ENCODE measurements at regions not wholly inside any gene's neighbourhood (a gene's known extent, or its start where the extent isn't known, plus 50 kb on each side); places are given as distances from the start of the nearest gene placed in this dataset.
A peak's percentile ranks its signal among the peaks of the same experiment; 100 is the strongest.

DNA sequence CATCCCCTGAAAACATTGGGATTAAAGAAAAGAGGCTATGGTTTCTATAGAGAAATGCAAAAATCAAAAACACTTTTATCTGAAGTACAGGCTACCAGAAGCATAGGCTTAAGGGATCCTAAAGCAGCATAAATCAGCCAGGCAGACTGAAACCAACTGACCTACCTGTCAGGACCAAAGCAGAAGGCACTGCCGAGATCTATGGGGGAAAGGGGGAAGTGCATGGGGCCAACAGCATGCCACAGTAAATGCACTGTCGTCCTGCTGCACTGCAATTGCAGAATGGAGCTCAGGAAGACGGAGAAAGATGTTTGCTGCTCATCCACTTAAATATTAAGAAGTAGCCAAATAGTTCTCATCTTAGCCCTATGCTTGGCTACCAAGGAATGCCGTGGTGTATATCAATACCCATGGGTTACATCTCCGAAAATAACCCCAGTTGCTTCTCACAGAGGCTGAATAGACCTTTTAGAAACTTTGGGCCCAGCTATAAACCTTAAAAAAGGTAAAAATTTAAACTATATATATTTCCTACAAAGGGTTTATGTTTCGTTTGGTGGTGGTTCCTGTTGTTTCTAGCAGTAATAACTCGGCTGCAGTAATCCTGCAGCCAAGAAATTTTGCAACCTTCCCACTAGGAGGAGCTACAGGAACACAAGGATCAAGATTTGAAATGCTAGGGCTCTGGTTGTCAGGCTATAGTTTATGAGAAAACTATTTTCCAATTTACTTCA is 312.2 kb upstream of the DIAPH2 start:
- intact Hi-C loops (cut with micrococcal nuclease; ENCODE audit: unreplicated experiment) = loop anchor here (10.0 kb wide), 1 partner anchor 392 kb away; no protein-coding TSS in a partner anchor
- Histone ChIP-seq H3K27me3 (replicated peaks; ENCODE audit: insufficient read depth, low read depth, low read length, poor library complexity) (peaks cover 4% of the 10 kb centered on the region), H3K9me3 (ENCODE audit: low read depth, low read length, poor library complexity, severe bottlenecking) (no peaks in the 10 kb centered on the region), H3K4me1 (ENCODE audit: insufficient read depth, low read length, poor library complexity, severe bottlenecking) (no peaks in the 10 kb centered on the region), H3K4me3 (ENCODE audit: low read depth, low read length, poor library complexity, severe bottlenecking) (no peak overlapping the region), H3K27ac (ENCODE audit: low read depth, low read length, poor library complexity, severe bottlenecking) (no peak overlapping the region), H3K36me3 (ENCODE audit: insufficient read depth, low read length, poor library complexity, severe bottlenecking) (no peaks in the 10 kb centered on the region)
- ChIA-PET CTCF (no interaction called here), POLR2A (ENCODE audit: low non-redundant PET) (no interaction called here)
- no TSS peak for BruUV-seq (replicated peaks)
- TF ChIP-seq, protein P1, sequence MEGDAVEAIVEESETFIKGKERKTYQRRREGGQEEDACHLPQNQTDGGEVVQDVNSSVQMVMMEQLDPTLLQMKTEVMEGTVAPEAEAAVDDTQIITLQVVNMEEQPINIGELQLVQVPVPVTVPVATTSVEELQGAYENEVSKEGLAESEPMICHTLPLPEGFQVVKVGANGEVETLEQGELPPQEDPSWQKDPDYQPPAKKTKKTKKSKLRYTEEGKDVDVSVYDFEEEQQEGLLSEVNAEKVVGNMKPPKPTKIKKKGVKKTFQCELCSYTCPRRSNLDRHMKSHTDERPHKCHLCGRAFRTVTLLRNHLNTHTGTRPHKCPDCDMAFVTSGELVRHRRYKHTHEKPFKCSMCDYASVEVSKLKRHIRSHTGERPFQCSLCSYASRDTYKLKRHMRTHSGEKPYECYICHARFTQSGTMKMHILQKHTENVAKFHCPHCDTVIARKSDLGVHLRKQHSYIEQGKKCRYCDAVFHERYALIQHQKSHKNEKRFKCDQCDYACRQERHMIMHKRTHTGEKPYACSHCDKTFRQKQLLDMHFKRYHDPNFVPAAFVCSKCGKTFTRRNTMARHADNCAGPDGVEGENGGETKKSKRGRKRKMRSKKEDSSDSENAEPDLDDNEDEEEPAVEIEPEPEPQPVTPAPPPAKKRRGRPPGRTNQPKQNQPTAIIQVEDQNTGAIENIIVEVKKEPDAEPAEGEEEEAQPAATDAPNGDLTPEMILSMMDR (conservative IDR thresholded peaks at IDR 0.05; ENCODE audit: low read depth, low read length) = peak; percentile 67
- no peak for TF ChIP-seq EZH2 (IDR thresholded peaks at IDR 0.05; ENCODE audit: borderline replicate concordance, low read depth, low read length, poor library complexity, severe bottlenecking)
- DNase-seq (ENCODE audit: low spot score) = peak; percentile 58

GRCh38 chrX:96373047-96373355 is 311.6 kb upstream of the DIAPH2 start:
- no peaks in the 10 kb centered on the region for H3K36me3 ChIP-seq (ENCODE audit: insufficient read depth, low read length, poor library complexity, severe bottlenecking)
- intact Hi-C loops (cut with micrococcal nuclease; ENCODE audit: unreplicated experiment) = loop anchor here (10.0 kb wide), 1 partner anchor 392 kb away; no protein-coding TSS in a partner anchor
- ChIA-PET CTCF (no interaction called here), POLR2A (ENCODE audit: low non-redundant PET) (no interaction called here)
- H3K4me3 ChIP-seq (ENCODE audit: low read depth, low read length, poor library complexity, severe bottlenecking) = no peak overlapping the region
- H3K27me3 ChIP-seq (replicated peaks; ENCODE audit: insufficient read depth, low read depth, low read length, poor library complexity) = peaks cover 4% of the 10 kb centered on the region
- TF ChIP-seq, protein P1 (conservative IDR thresholded peaks at IDR 0.05; ENCODE audit: low read depth, low read length) = no peak
- TF ChIP-seq EZH2 (IDR thresholded peaks at IDR 0.05; ENCODE audit: borderline replicate concordance, low read depth, low read length, poor library complexity, severe bottlenecking) = no peak
- H3K9me3 ChIP-seq (ENCODE audit: low read depth, low read length, poor library complexity, severe bottlenecking) = no peaks in the 10 kb centered on the region
- H3K4me1 ChIP-seq (ENCODE audit: insufficient read depth, low read length, poor library complexity, severe bottlenecking) = no peaks in the 10 kb centered on the region
- DNase-seq (ENCODE audit: low spot score) = no peak
- no peak overlapping the region for H3K27ac ChIP-seq (ENCODE audit: low read depth, low read length, poor library complexity, severe bottlenecking)
- BruUV-seq (replicated peaks) = no TSS peak

DNA sequence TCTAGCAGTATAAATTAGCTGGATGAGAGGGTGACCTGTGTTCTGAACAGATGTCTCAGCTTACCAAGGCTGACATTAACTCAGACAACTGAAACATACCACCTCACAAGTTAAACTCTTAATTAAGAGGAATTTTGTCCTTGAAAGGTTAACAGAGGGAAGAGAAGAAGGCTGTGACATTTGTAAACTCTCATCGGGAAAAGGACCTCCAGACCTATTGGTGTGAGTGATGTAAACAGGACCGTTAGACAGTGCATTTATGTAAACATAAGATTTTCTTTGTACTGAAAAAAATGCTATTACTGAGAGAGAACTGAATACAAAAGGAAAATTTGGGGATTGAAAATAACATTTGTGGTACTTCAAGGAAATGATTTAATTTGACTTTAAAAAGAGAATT is 308.4 kb upstream of the DIAPH2 start:
- Histone ChIP-seq H3K27me3 (replicated peaks; ENCODE audit: insufficient read depth, low read depth, low read length, poor library complexity) (peaks cover 4% of the 10 kb centered on the region), H3K27ac (ENCODE audit: low read depth, low read length, poor library complexity, severe bottlenecking) (no peak overlapping the region), H3K4me1 (ENCODE audit: insufficient read depth, low read length, poor library complexity, severe bottlenecking) (no peaks in the 10 kb centered on the region), H3K9me3 (ENCODE audit: low read depth, low read length, poor library complexity, severe bottlenecking) (no peaks in the 10 kb centered on the region), H3K4me3 (ENCODE audit: low read depth, low read length, poor library complexity, severe bottlenecking) (no peak overlapping the region), H3K36me3 (ENCODE audit: insufficient read depth, low read length, poor library complexity, severe bottlenecking) (no peaks in the 10 kb centered on the region)
- ChIA-PET CTCF (no interaction called here), POLR2A (ENCODE audit: low non-redundant PET) (no interaction called here)
- TF ChIP-seq, protein P1 (conservative IDR thresholded peaks at IDR 0.05; ENCODE audit: low read depth, low read length) = no peak
- no peak for TF ChIP-seq EZH2 (IDR thresholded peaks at IDR 0.05; ENCODE audit: borderline replicate concordance, low read depth, low read length, poor library complexity, severe bottlenecking)
- BruUV-seq (replicated peaks) = no TSS peak
- no peak for DNase-seq (ENCODE audit: low spot score)
- intact Hi-C loops (cut with micrococcal nuclease; ENCODE audit: unreplicated experiment) = loop anchor here (10.0 kb wide), 1 partner anchor 389 kb away; no protein-coding TSS in a partner anchor

All from A673 (cell line).